SU-DHL-6 (cell line): ENCODE measurements at regions not wholly inside any gene's neighbourhood (a gene's known extent, or its start where the extent isn't known, plus 50 kb on each side); places are given as distances from the start of the nearest gene placed in this dataset.

Source experiments
- H2AFZ ChIP-seq: fragments of 200-600 bp; sonication (generic); 2 replicates; pipeline ENCODE4 v1.6.1; 2014; ENCODE audit warnings: low read depth, mild to moderate bottlenecking, moderate library complexity, mixed read lengths, antibody characterized with exemption, low read length; ENCODE audit not compliant: severe bottlenecking
- H3F3A ChIP-seq: fragments of 200-600 bp; shearing (Covaris generic); 2 replicates; pipeline ENCODE4 v1.6.0; 2016; ENCODE audit warnings: antibody characterized with exemption, mild to moderate bottlenecking; ENCODE audit not compliant: insufficient read depth
- H3K27ac ChIP-seq: fragments of 200-600 bp; sonication (generic); 2 replicates; pipeline ENCODE4 v1.5.1; 2016; ENCODE audit warnings: low read depth, mild to moderate bottlenecking, low read length, moderate library complexity, mixed read lengths
- H3K27me3 ChIP-seq: fragments of 200-600 bp; sonication (generic), shearing (Covaris generic); 2 replicates; pipeline ENCODE4 v1.6.0; 2014; ENCODE audit warnings: mild to moderate bottlenecking, low read length
- H3K36me3 ChIP-seq: fragments of 200-600 bp; sonication (generic); 2 replicates; pipeline ENCODE4 v1.6.1; 2014; ENCODE audit warnings: mild to moderate bottlenecking, low read length, mixed read lengths
- H3K4me2 ChIP-seq: fragments of 300-600, 200-600 bp; shearing (Covaris generic), sonication (generic); 2 replicates; pipeline ENCODE4 v1.6.0; 2014; ENCODE audit warnings: low read length, low read depth, mild to moderate bottlenecking; ENCODE audit not compliant: poor library complexity, severe bottlenecking
- H3K4me3 ChIP-seq: fragments of 200-600 bp; sonication (generic); 2 replicates; pipeline ENCODE4 v1.5.1; 2014; ENCODE audit warnings: antibody characterized with exemption, low read length, mild to moderate bottlenecking, mixed read lengths; ENCODE audit not compliant: insufficient read depth, poor library complexity, severe bottlenecking
- H3K79me2 ChIP-seq: fragments of 200-600 bp; sonication (generic); 2 replicates; pipeline ENCODE4 v1.6.1; 2014; ENCODE audit warnings: mild to moderate bottlenecking, low read length, moderate library complexity; ENCODE audit not compliant: insufficient read depth
- H3K9ac ChIP-seq: fragments of 200-600 bp; sonication (generic); 2 replicates; pipeline ENCODE4 v1.7.0; 2014; ENCODE audit warnings: mild to moderate bottlenecking, low read length
- H3K9me2 ChIP-seq: fragments of 200-600 bp; sonication (generic); replicated peaks from 2 replicates; pipeline ENCODE4 v1.6.1; 2014; ENCODE audit warnings: low read length; ENCODE audit not compliant: insufficient read depth
- H3K9me3 ChIP-seq: fragments of 200-600 bp; sonication (generic); 2 replicates; pipeline ENCODE4 v1.6.1; 2014; ENCODE audit warnings: low read length, mixed read lengths; ENCODE audit not compliant: insufficient read depth
- H4K20me1 ChIP-seq: fragments of 200-600 bp; sonication (generic); 2 replicates; pipeline ENCODE4 v1.6.1; 2014; ENCODE audit warnings: low read depth, mild to moderate bottlenecking, antibody characterized with exemption, low read length, moderate library complexity, mixed read lengths
- CTCF ChIP-seq: fragments of 200-600 bp; sonication (generic); IDR thresholded peaks from one replicate; pipeline ENCODE4 v1.5.1; 2017; ENCODE audit warnings: antibody characterized with exemption, mild to moderate bottlenecking, low read length, moderate library complexity; ENCODE audit not compliant: insufficient read depth, poor library complexity, severe bottlenecking
- EZH2phosphoT487 ChIP-seq: fragments of 200-600 bp; sonication (generic), shearing (Covaris generic); conservative IDR thresholded peaks from 2 replicates; pipeline ENCODE4 v1.6.1; 2018; ENCODE audit warnings: mild to moderate bottlenecking, antibody characterized with exemption, low read length, moderate library complexity, mixed read lengths

GRCh38 chr7:155209478-155210319, 88.0 kb upstream of the INSIG1 start:
- Histone ChIP-seq H3K4me3 (no peak overlapping the region), H3K27ac (no peak overlapping the region), H3K79me2 (no peaks in the 10 kb centered on the region), H3K4me2 (no peak overlapping the region), H3K36me3 (no peaks in the 10 kb centered on the region), H3K9me2 (no peaks in the 10 kb centered on the region), H3K9me3 (no peaks in the 10 kb centered on the region), H3F3A (no peaks in the 10 kb centered on the region), H3K27me3 (no peaks in the 10 kb centered on the region), H2AFZ (no peak overlapping the region), H4K20me1 (no peaks in the 10 kb centered on the region), H3K9ac (no peak overlapping the region)
- TF ChIP-seq EZH2phosphoT487 (no peak), CTCF (no peak)

GRCh38 chr7:155210356-155210755, 87.3 kb upstream of the INSIG1 start:
- Histone ChIP-seq H3K9ac (no peak overlapping the region), H3F3A (no peaks in the 10 kb centered on the region), H3K4me3 (no peak overlapping the region), H2AFZ (no peak overlapping the region), H3K4me2 (no peak overlapping the region), H4K20me1 (no peaks in the 10 kb centered on the region), H3K27ac (no peak overlapping the region), H3K79me2 (no peaks in the 10 kb centered on the region), H3K9me2 (no peaks in the 10 kb centered on the region), H3K27me3 (no peaks in the 10 kb centered on the region), H3K9me3 (no peaks in the 10 kb centered on the region), H3K36me3 (no peaks in the 10 kb centered on the region)
- TF ChIP-seq CTCF (no peak), EZH2phosphoT487 (no peak)

- no peak for TF ChIP-seq CTCF
- no peak for TF ChIP-seq EZH2phosphoT487
- no peaks in the 10 kb centered on the region for H3K79me2 ChIP-seq
- H3K9me2 ChIP-seq = no peaks in the 10 kb centered on the region
- H4K20me1 ChIP-seq = no peaks in the 10 kb centered on the region
- no peak overlapping the region for H3K9ac ChIP-seq
- H3K27me3 ChIP-seq = no peaks in the 10 kb centered on the region
- H3K9me3 ChIP-seq = no peaks in the 10 kb centered on the region
- no peak overlapping the region for H3K4me2 ChIP-seq
- H3F3A ChIP-seq = no peaks in the 10 kb centered on the region
- no peaks in the 10 kb centered on the region for H3K36me3 ChIP-seq
- H3K27ac ChIP-seq = no peak overlapping the region
- H2AFZ ChIP-seq = no peak overlapping the region
- H3K4me3 ChIP-seq = no peak overlapping the region
Observed at GRCh38 chr7:155211173-155211572, 86.5 kb upstream of the INSIG1 start.
